NCI-H69 (cell line): ENCODE measurements at regions not wholly inside any gene's neighbourhood (a gene's known extent, or its start where the extent isn't known, plus 50 kb on each side); places are given as distances from the start of the nearest gene placed in this dataset.
"Not testable (repeated sequence)": the region's sequence is repeated elsewhere in the genome, so short reads cannot be mapped to it uniquely, and the experiment has no call there.

Experiments
- DNase-seq: peaks from one replicate; lab custom pipeline; 2025; lab: John Stamatoyannopoulos, UW

GRCh38 chr13:73335210-73335609 is 276.4 kb downstream of the KLF5 start:
- no peak for DNase-seq

- no peak for DNase-seq
These were observed 275.6 kb downstream of the KLF5 start for GRCh38 chr13:73334445-73334844.

GRCh38 chr13:73331556-73331955 is 272.8 kb downstream of the KLF5 start:
- DNase-seq, result no peak

GRCh38 chr13:73329355-73329754 is 270.6 kb downstream of the KLF5 start:
- DNase-seq, result no peak

GRCh38 chr13:73327579-73327978 is 268.8 kb downstream of the KLF5 start:
- DNase-seq, result no peak

- no peak for DNase-seq
These were observed 267.1 kb downstream of the KLF5 start for GRCh38 chr13:73325723-73326558.

- no peak for DNase-seq
These were observed 266.3 kb downstream of the KLF5 start for GRCh38 chr13:73324842-73325722.

GRCh38 chr13:73323615-73324014 is 264.8 kb downstream of the KLF5 start:
- no peak for DNase-seq

GRCh38 chr13:73321043-73321442 is 262.2 kb downstream of the KLF5 start:
- no peak for DNase-seq

GRCh38 chr13:73317140-73317539 is 258.3 kb downstream of the KLF5 start:
- DNase-seq, result peak; percentile 10

GRCh38 chr13:73310366-73310765 is 251.6 kb downstream of the KLF5 start:
- no peak for DNase-seq

GRCh38 chr13:73307481-73307880 is 248.7 kb downstream of the KLF5 start:
- no peak for DNase-seq

GRCh38 chr13:73306688-73307087 is 247.9 kb downstream of the KLF5 start:
- DNase-seq, result no peak

GRCh38 chr13:73304442-73304841 is 245.6 kb downstream of the KLF5 start:
- no peak for DNase-seq

GRCh38 chr13:73303851-73304250 is 245.0 kb downstream of the KLF5 start:
- no peak for DNase-seq

GRCh38 chr13:73301622-73302021 is 242.8 kb downstream of the KLF5 start:
- DNase-seq, result not testable (repeated sequence)

GRCh38 chr13:73300718-73301425 is 242.1 kb downstream of the KLF5 start:
- no peak for DNase-seq

GRCh38 chr13:73299787-73300186 is 241.0 kb downstream of the KLF5 start:
- DNase-seq, result no peak

GRCh38 chr13:73293913-73294523 is 235.2 kb downstream of the KLF5 start:
- peak; percentile 25 for DNase-seq

- DNase-seq, result no peak
These were observed 233.3 kb downstream of the KLF5 start for GRCh38 chr13:73292127-73292526.

- DNase-seq, result no peak
These were observed 232.0 kb downstream of the KLF5 start for GRCh38 chr13:73290844-73291243.

GRCh38 chr13:73288596-73288995 is 229.8 kb downstream of the KLF5 start:
- no peak for DNase-seq
